ENCODE measurements at regions not wholly inside any gene's neighbourhood (a gene's known extent, or its start where the extent isn't known, plus 50 kb on each side); places are given as distances from the start of the nearest gene placed in this dataset.
"Not testable (repeated sequence)": the region's sequence is repeated elsewhere in the genome, so short reads cannot be mapped to it uniquely, and the experiment has no call there.

DNA sequence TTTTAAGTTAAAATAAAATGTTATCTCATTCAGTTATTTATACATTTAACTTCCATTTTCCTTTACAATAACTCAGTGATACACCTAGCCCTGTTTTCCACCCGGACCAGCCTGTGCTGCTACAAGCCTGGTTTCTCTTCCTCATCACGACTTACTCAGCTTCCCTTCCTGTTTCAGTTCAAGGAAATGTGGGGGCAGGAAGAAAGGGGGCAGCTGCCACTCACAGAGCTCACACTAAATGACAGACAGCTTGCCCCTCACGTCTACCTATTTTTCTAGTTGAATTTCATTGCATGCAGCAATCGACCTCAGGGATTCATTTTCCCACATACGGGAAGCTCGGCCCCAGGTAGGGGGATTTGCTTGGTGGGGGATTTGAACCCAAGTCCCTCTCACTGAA is 442.6 kb downstream of the TMEM121 start:
- not testable (repeated sequence) for TF ChIP-seq POLR2A (IDR thresholded peaks at IDR 0.05); POLR2AphosphoS5 (IDR thresholded peaks at IDR 0.05; ENCODE audit: insufficient read depth in 1 of 2, low read depth in 1 of 2)
